Jurkat, Clone E6-1 (cell line): ENCODE measurements at regions not wholly inside any gene's neighbourhood (a gene's known extent, or its start where the extent isn't known, plus 50 kb on each side); places are given as distances from the start of the nearest gene placed in this dataset.

Source experiments
- DNase-seq: peaks from one replicate; pipeline ENCODE4 v3.0.0-alpha.2; 2011; ENCODE audit warnings: low read depth, low spot score
- H3K4me3 ChIP-seq: 2 replicates; pipeline ENCODE4 v1.5.1; 2011; ENCODE audit warnings: mild to moderate bottlenecking, low read length, control low read depth, moderate library complexity

GRCh38 chr11:134558916-134559601 is 147.0 kb upstream of the B3GAT1 start:
- DNase-seq: no peak
- H3K4me3 ChIP-seq: no peak overlapping the region

GRCh38 chr11:134558258-134558835 is 146.3 kb upstream of the B3GAT1 start:
- no peak overlapping the region for H3K4me3 ChIP-seq

GRCh38 chr11:134557571-134558257 is 145.7 kb upstream of the B3GAT1 start:
- H3K4me3 ChIP-seq: no peak overlapping the region
- no peak for DNase-seq

More at GRCh38 chr11:134558258-134558835, 146.3 kb upstream of the B3GAT1 start:
- DNase-seq: no peak

- no peak overlapping the region for H3K4me3 ChIP-seq
- DNase-seq: no peak
These were observed 144.1 kb upstream of the B3GAT1 start for GRCh38 chr11:134556186-134556585.

- no peak overlapping the region for H3K4me3 ChIP-seq
- DNase-seq: no peak
These were observed 143.5 kb upstream of the B3GAT1 start for GRCh38 chr11:134555510-134555909.

GRCh38 chr11:134554861-134555260 is 142.8 kb upstream of the B3GAT1 start:
- H3K4me3 ChIP-seq: no peak overlapping the region
- no peak for DNase-seq

- DNase-seq: no peak
- H3K4me3 ChIP-seq: no peak overlapping the region
These were observed 142.1 kb upstream of the B3GAT1 start for GRCh38 chr11:134554106-134554505.

- DNase-seq: no peak
- H3K4me3 ChIP-seq: no peak overlapping the region
These were observed 140.7 kb upstream of the B3GAT1 start for GRCh38 chr11:134552749-134553148.

- no peak for DNase-seq
- no peak overlapping the region for H3K4me3 ChIP-seq
These were observed 133.5 kb upstream of the B3GAT1 start for GRCh38 chr11:134545521-134545920.

GRCh38 chr11:134544095-134544815 is 132.2 kb upstream of the B3GAT1 start:
- DNase-seq: no peak
- no peak overlapping the region for H3K4me3 ChIP-seq

- no peak for DNase-seq
These were observed 131.6 kb upstream of the B3GAT1 start for GRCh38 chr11:134543645-134544044.

GRCh38 chr11:134543241-134543640 is 131.2 kb upstream of the B3GAT1 start:
- no peak for DNase-seq
- H3K4me3 ChIP-seq: no peak overlapping the region

More at GRCh38 chr11:134543645-134544044, 131.6 kb upstream of the B3GAT1 start:
- H3K4me3 ChIP-seq: no peak overlapping the region

- DNase-seq: no peak
- no peak overlapping the region for H3K4me3 ChIP-seq
These were observed 130.5 kb upstream of the B3GAT1 start for GRCh38 chr11:134542401-134543165.

GRCh38 chr11:134541951-134542350 is 129.9 kb upstream of the B3GAT1 start:
- H3K4me3 ChIP-seq: no peak overlapping the region
- no peak for DNase-seq

GRCh38 chr11:134541355-134541754 is 129.3 kb upstream of the B3GAT1 start:
- no peak for DNase-seq
- H3K4me3 ChIP-seq: no peak overlapping the region

GRCh38 chr11:134539285-134539684 is 127.2 kb upstream of the B3GAT1 start:
- no peak overlapping the region for H3K4me3 ChIP-seq
- DNase-seq: no peak

GRCh38 chr11:134538742-134539141 is 126.7 kb upstream of the B3GAT1 start:
- DNase-seq: no peak
- no peak overlapping the region for H3K4me3 ChIP-seq

- no peak overlapping the region for H3K4me3 ChIP-seq
- DNase-seq: no peak
These were observed 125.9 kb upstream of the B3GAT1 start for GRCh38 chr11:134537941-134538340.

- H3K4me3 ChIP-seq: no peak overlapping the region
- no peak for DNase-seq
These were observed 125.3 kb upstream of the B3GAT1 start for GRCh38 chr11:134537296-134537695.
